ENCODE measurements at regions not wholly inside any gene's neighbourhood (a gene's known extent, or its start where the extent isn't known, plus 50 kb on each side); places are given as distances from the start of the nearest gene placed in this dataset.

GRCh38 chr1:229896306-229896705, 170.7 kb upstream of the GALNT2 start:
- no peaks in the 10 kb centered on the region for H3K27me3 ChIP-seq (ENCODE audit: insufficient read depth in 3 of 3, low read length in 2 of 3)
- no peak overlapping the region for H3K27ac ChIP-seq
- DNase-seq = no peak
- TF ChIP-seq CTCF (IDR thresholded peaks at IDR 0.05) = no peak
- peak in 1 of 4 donors; percentile 44 for ATAC-seq
- H3K4me3 ChIP-seq = no peak overlapping the region
- intact Hi-C loops (cut with DNase I) = no loop called here
- no peaks in the 10 kb centered on the region for H3K9me3 ChIP-seq
- H3K36me3 ChIP-seq (ENCODE audit: insufficient read depth in 1 of 2, low read depth in 1 of 2) = no peaks in the 10 kb centered on the region
- peaks cover 15% of the 10 kb centered on the region for H3K4me1 ChIP-seq
- WGBS, 3 donors = 66 to 85% (median 72%) methylated on average over 2 of the region's 2 CpGs

- H3K4me1 ChIP-seq = peaks cover 15% of the 10 kb centered on the region
- H3K9me3 ChIP-seq = no peaks in the 10 kb centered on the region
- H3K4me3 ChIP-seq = no peak overlapping the region
- WGBS, 3 donors = 88 to 94% (median 90%) methylated on average over 5 of the region's 5 CpGs
- TF ChIP-seq CTCF (IDR thresholded peaks at IDR 0.05) = no peak
- DNase-seq = no peak
- no peaks in the 10 kb centered on the region for H3K27me3 ChIP-seq (ENCODE audit: insufficient read depth in 3 of 3, low read length in 2 of 3)
- H3K36me3 ChIP-seq (ENCODE audit: insufficient read depth in 1 of 2, low read depth in 1 of 2) = no peaks in the 10 kb centered on the region
- H3K27ac ChIP-seq = no peak overlapping the region
- intact Hi-C loops (cut with DNase I) = no loop called here
- ATAC-seq = peak in 2 of 4 donors; percentile 22 to 23
These were observed 170.2 kb upstream of the GALNT2 start for GRCh38 chr1:229896861-229897260.

GRCh38 chr1:229897501-229897900, 169.5 kb upstream of the GALNT2 start:
- ATAC-seq (peak in 3 of 4 donors; percentile 44 to 67 (median 66)), DNase-seq (no peak)
- no peaks in the 10 kb centered on the region for H3K9me3 ChIP-seq
- no peaks in the 10 kb centered on the region for H3K36me3 ChIP-seq (ENCODE audit: insufficient read depth in 1 of 2, low read depth in 1 of 2)
- H3K4me1 ChIP-seq = peaks cover 15% of the 10 kb centered on the region
- H3K4me3 ChIP-seq = no peak overlapping the region
- whole genome bisulfite sequencing, 3 donors = 16 to 29% (median 19%) methylated on average over 8 of the region's 8 CpGs
- H3K27ac ChIP-seq = peak overlapping the region; percentile 7
- intact Hi-C loops (cut with DNase I) = no loop called here
- no peak for TF ChIP-seq CTCF (IDR thresholded peaks at IDR 0.05)
- H3K27me3 ChIP-seq (ENCODE audit: insufficient read depth in 3 of 3, low read length in 2 of 3) = no peaks in the 10 kb centered on the region

GRCh38 chr1:229900220-229900619, 166.8 kb upstream of the GALNT2 start:
- Histone ChIP-seq H3K27me3 (ENCODE audit: insufficient read depth in 3 of 3, low read length in 2 of 3) (no peaks in the 10 kb centered on the region), H3K4me3 (no peak overlapping the region), H3K4me1 (peaks cover 15% of the 10 kb centered on the region), H3K9me3 (no peaks in the 10 kb centered on the region), H3K27ac (no peak overlapping the region), H3K36me3 (ENCODE audit: insufficient read depth in 1 of 2, low read depth in 1 of 2) (no peaks in the 10 kb centered on the region)
- DNase-seq = no peak
- WGBS, 3 donors = 80 to 100% (median 94%) methylated on average over 1 of the region's 1 CpG
- ATAC-seq = no peak
- intact Hi-C loops (cut with DNase I) = no loop called here
- TF ChIP-seq CTCF (IDR thresholded peaks at IDR 0.05) = no peak

GRCh38 chr1:229905031-229905545, 161.9 kb upstream of the GALNT2 start:
- Histone ChIP-seq H3K27ac (no peak overlapping the region), H3K9me3 (no peaks in the 10 kb centered on the region), H3K27me3 (ENCODE audit: insufficient read depth in 3 of 3, low read length in 2 of 3) (no peaks in the 10 kb centered on the region), H3K4me1 (no peaks in the 10 kb centered on the region), H3K36me3 (ENCODE audit: insufficient read depth in 1 of 2, low read depth in 1 of 2) (no peaks in the 10 kb centered on the region), H3K4me3 (no peak overlapping the region)
- no peak for TF ChIP-seq CTCF (IDR thresholded peaks at IDR 0.05)
- WGBS, 3 donors = 49 to 71% (median 57%) methylated on average over 7 of the region's 7 CpGs
- DNase-seq = no peak
- peak in 1 of 4 donors; percentile 30 for ATAC-seq
- intact Hi-C loops (cut with DNase I) = no loop called here
